ENCODE measurements at regions not wholly inside any gene's neighbourhood (a gene's known extent, or its start where the extent isn't known, plus 50 kb on each side); places are given as distances from the start of the nearest gene placed in this dataset.
"Not testable (repeated sequence)": the region's sequence is repeated elsewhere in the genome, so short reads cannot be mapped to it uniquely, and the experiment has no call there.

GRCh38 chr10:130354573-130354954, 218.4 kb downstream of the GLRX3 start:
- Histone ChIP-seq H3K9me2 (ENCODE audit: low read depth, low read length) (no peaks in the 10 kb centered on the region), H3F3A (ENCODE audit: insufficient read depth, low read length) (no peaks in the 10 kb centered on the region), H2AFZ (ENCODE audit: low read length) (no peak overlapping the region), H3K4me3 (ENCODE audit: low read depth, low read length, poor library complexity, severe bottlenecking) (no peak overlapping the region), H3K27ac (ENCODE audit: low read depth, low read length, poor library complexity, severe bottlenecking) (no peak overlapping the region), H3K79me2 (ENCODE audit: insufficient read depth, low read length) (no peaks in the 10 kb centered on the region), H3K9ac (ENCODE audit: low read length) (no peak overlapping the region), H3K4me2 (ENCODE audit: low read length) (no peak overlapping the region), H3K9me3 (ENCODE audit: low read length) (no peaks in the 10 kb centered on the region), H3K27me3 (ENCODE audit: insufficient read depth, low read length) (no peaks in the 10 kb centered on the region), H3K36me3 (ENCODE audit: insufficient read depth, low read length) (no peaks in the 10 kb centered on the region), H4K20me1 (ENCODE audit: insufficient read depth, low read length) (no peaks in the 10 kb centered on the region), H3K4me1 (ENCODE audit: insufficient read depth, low read length, severe bottlenecking) (no peaks in the 10 kb centered on the region)
- no peak for TF ChIP-seq EZH2 (IDR thresholded peaks at IDR 0.05; ENCODE audit: borderline replicate concordance, low read length)
- TF ChIP-seq CTCF (IDR thresholded peaks at IDR 0.05; ENCODE audit: low read length) = no peak

- H3K9ac ChIP-seq (ENCODE audit: low read length) = no peak overlapping the region
- no peak overlapping the region for H3K4me2 ChIP-seq (ENCODE audit: low read length)
Observed at GRCh38 chr10:130354976-130355795, 219.0 kb downstream of the GLRX3 start.

GRCh38 chr10:130356429-130356828, 220.2 kb downstream of the GLRX3 start:
- not testable (repeated sequence) for H3K79me2 ChIP-seq (ENCODE audit: insufficient read depth, low read length); H3K9me2 ChIP-seq (ENCODE audit: low read depth, low read length); H4K20me1 ChIP-seq (ENCODE audit: insufficient read depth, low read length); H3K4me1 ChIP-seq (ENCODE audit: insufficient read depth, low read length, severe bottlenecking); H3K9me3 ChIP-seq (ENCODE audit: low read length); H3F3A ChIP-seq (ENCODE audit: insufficient read depth, low read length); H3K4me2 ChIP-seq (ENCODE audit: low read length); H3K27ac ChIP-seq (ENCODE audit: low read depth, low read length, poor library complexity, severe bottlenecking); H3K27me3 ChIP-seq (ENCODE audit: insufficient read depth, low read length); H3K4me3 ChIP-seq (ENCODE audit: low read depth, low read length, poor library complexity, severe bottlenecking); H2AFZ ChIP-seq (ENCODE audit: low read length); H3K36me3 ChIP-seq (ENCODE audit: insufficient read depth, low read length); H3K9ac ChIP-seq (ENCODE audit: low read length)

More at GRCh38 chr10:130354976-130355795, 219.0 kb downstream of the GLRX3 start:
- Histone ChIP-seq H3K4me3 (ENCODE audit: low read depth, low read length, poor library complexity, severe bottlenecking) (no peak overlapping the region), H3K27me3 (ENCODE audit: insufficient read depth, low read length) (no peaks in the 10 kb centered on the region), H3K9me2 (ENCODE audit: low read depth, low read length) (no peaks in the 10 kb centered on the region), H3K9me3 (ENCODE audit: low read length) (no peaks in the 10 kb centered on the region), H3K36me3 (ENCODE audit: insufficient read depth, low read length) (no peaks in the 10 kb centered on the region), H2AFZ (ENCODE audit: low read length) (no peak overlapping the region), H3F3A (ENCODE audit: insufficient read depth, low read length) (no peaks in the 10 kb centered on the region), H3K4me1 (ENCODE audit: insufficient read depth, low read length, severe bottlenecking) (no peaks in the 10 kb centered on the region), H3K79me2 (ENCODE audit: insufficient read depth, low read length) (no peaks in the 10 kb centered on the region), H4K20me1 (ENCODE audit: insufficient read depth, low read length) (no peaks in the 10 kb centered on the region), H3K27ac (ENCODE audit: low read depth, low read length, poor library complexity, severe bottlenecking) (no peak overlapping the region)
- TF ChIP-seq CTCF (IDR thresholded peaks at IDR 0.05; ENCODE audit: low read length) (no peak), EZH2 (IDR thresholded peaks at IDR 0.05; ENCODE audit: borderline replicate concordance, low read length) (no peak)

- TF ChIP-seq EZH2 (IDR thresholded peaks at IDR 0.05; ENCODE audit: borderline replicate concordance, low read length) (no peak), CTCF (IDR thresholded peaks at IDR 0.05; ENCODE audit: low read length) (no peak)
- H2AFZ ChIP-seq (ENCODE audit: low read length) = no peak overlapping the region
- no peaks in the 10 kb centered on the region for H3K4me1 ChIP-seq (ENCODE audit: insufficient read depth, low read length, severe bottlenecking)
- H3K9me2 ChIP-seq (ENCODE audit: low read depth, low read length) = no peaks in the 10 kb centered on the region
- no peak overlapping the region for H3K27ac ChIP-seq (ENCODE audit: low read depth, low read length, poor library complexity, severe bottlenecking)
- H4K20me1 ChIP-seq (ENCODE audit: insufficient read depth, low read length) = no peaks in the 10 kb centered on the region
- no peak overlapping the region for H3K9ac ChIP-seq (ENCODE audit: low read length)
- H3K9me3 ChIP-seq (ENCODE audit: low read length) = no peaks in the 10 kb centered on the region
- H3F3A ChIP-seq (ENCODE audit: insufficient read depth, low read length) = no peaks in the 10 kb centered on the region
- no peak overlapping the region for H3K4me2 ChIP-seq (ENCODE audit: low read length)
- no peaks in the 10 kb centered on the region for H3K79me2 ChIP-seq (ENCODE audit: insufficient read depth, low read length)
- H3K27me3 ChIP-seq (ENCODE audit: insufficient read depth, low read length) = no peaks in the 10 kb centered on the region
- H3K36me3 ChIP-seq (ENCODE audit: insufficient read depth, low read length) = no peaks in the 10 kb centered on the region
- H3K4me3 ChIP-seq (ENCODE audit: low read depth, low read length, poor library complexity, severe bottlenecking) = no peak overlapping the region
Observed at GRCh38 chr10:130357226-130357625, 221.0 kb downstream of the GLRX3 start.
